GM19035 (cell line): ENCODE measurements at regions not wholly inside any gene's neighbourhood (a gene's known extent, or its start where the extent isn't known, plus 50 kb on each side); places are given as distances from the start of the nearest gene placed in this dataset.
A peak's percentile ranks its signal among the peaks of the same experiment; 100 is the strongest.
"Not testable (repeated sequence)": the region's sequence is repeated elsewhere in the genome, so short reads cannot be mapped to it uniquely, and the experiment has no call there.

Experiments
- ATAC-seq: cut with Tn5 transposase; IDR thresholded peaks from one replicate; pipeline ENCODE4 v1.9.1; 2021; ENCODE audit not compliant: unreplicated experiment

DNA sequence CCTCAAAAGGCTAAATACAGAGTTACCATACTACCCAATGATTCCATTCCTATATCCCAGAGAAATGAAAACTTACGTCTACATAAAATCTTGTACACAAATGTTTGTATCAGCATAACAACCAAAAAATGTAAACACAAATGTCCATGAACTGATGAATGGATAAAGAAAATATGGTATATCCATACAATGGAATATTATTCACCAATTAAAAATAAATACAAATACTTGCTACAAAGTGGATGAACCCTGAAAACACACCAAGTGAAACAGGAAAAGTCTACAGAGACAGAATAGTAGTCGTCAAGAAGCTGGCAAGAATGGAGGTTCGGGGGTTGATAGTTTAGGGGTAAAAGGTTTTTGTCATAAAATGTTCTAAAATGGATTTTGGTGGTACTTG, 54.0 kb upstream of the ANKRD28 start:
- no peak for ATAC-seq

DNA sequence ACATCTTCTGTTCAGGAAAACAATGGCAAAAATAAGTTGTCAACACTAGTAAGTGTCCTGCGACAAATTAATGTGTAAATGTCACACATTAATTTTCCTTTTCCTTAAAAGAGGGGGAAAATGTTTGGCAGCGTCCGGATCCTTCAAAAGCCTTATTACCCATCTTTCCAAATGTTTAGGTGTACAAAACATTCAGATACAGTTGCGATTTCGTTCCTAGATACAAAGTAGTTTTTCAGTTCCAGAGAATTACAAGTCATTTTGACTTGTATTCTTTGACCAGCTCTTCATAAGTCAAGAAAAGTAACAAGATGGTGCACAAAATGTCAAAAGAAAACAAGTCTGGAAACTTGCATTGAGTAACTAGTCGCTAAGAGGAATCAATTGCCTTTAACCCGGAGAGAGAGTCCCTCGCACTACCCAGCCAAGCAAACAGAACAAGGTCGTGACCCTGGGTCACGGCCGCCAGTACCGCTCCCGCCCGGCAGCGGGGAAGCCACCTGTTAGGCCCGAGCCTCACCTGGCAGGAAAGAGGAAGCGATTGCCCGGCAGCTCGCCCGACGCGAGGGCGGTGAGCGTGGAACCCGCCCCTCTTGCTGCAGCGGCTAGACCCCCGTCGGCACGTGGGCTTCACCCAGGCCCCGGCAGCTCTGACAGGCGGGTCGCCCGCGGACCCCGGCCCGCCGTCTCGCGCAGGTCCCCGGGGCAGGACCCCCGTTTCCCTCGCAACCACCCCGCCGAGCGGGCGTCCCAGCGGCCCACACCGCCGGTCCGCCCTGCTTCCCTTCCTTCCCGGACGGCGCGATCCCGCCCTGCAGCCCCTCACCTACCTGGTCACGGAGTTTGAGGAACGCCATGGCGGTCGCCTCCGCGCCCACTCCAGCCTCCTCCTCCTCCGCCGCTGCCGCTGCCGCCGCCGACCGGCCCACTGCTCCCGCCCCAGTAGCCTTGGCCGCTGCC, 61.0 kb upstream of the ANKRD28 start:
- peak; percentile 61 for ATAC-seq

DNA sequence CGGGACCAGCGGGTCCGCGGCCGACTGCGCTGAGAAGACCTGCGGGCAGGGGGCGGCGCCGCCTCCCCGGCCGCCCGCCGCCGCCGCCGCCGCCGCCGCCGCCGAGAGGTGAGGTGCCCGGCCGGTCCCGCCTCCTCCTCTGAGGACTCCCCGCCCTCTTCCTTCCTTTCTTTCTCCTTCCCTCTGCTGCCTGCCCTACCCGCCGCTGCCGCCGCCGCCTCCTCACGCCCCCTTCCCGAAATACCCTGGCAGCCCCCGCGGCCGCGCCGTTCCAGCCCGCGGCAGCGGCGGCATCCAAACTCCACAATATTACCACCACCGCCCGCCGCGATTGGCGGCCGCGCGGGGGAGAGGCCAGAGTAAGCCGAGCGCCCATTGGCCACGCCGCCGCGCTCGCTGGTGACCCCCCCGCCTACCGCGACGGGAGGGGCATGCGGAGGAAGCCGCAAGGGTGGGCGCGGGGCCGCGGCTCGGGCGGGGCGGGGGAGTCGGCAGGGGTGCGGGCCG, 61.8 kb upstream of the ANKRD28 start:
- ATAC-seq, result peak; percentile 86

DNA sequence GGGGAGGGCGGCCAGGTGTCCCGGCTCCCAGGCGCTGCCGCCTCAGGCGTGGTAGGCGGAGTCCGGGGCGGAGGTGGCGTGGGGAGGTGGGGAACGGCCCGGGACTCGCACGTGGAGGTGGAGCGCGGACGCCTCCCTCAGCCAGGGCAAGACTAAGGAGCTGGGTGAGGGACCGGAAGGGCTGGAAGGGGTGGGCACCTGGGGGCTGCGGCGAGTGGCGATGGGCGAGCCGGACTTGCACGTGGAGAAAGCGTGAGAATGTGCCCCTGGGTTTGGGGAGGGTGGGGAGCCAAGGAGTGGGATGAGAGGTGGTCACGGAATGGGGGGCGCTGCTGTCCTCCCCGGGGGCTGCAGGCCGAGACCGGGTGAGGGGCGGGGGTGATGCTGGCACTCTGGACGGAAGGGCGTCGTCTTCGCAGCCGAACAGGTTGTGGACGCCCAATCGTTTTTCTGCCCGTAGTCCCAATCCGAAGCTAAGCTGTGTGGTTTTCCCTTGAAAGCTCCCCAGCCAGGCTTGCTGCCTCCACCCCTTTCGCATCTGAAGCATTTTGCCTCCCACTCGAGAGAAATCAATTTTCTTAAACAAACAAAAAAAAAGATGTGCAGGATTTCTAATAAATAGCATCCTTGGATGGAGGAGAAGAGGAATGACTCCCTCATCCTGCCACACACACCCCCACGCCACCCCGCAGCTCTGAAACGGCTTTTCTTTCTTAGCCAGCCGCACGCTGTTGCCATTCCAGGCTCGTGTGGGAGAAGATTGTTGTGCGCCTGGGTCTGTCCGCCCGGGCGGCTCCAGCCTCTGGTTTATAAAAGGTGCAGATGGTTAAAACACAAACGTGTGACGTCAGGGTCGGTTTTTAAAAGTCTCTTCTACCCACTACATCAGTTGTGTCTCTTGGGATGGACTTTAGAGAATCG, 62.5 kb upstream of the ANKRD28 start:
- peak; percentile 47 for ATAC-seq

DNA sequence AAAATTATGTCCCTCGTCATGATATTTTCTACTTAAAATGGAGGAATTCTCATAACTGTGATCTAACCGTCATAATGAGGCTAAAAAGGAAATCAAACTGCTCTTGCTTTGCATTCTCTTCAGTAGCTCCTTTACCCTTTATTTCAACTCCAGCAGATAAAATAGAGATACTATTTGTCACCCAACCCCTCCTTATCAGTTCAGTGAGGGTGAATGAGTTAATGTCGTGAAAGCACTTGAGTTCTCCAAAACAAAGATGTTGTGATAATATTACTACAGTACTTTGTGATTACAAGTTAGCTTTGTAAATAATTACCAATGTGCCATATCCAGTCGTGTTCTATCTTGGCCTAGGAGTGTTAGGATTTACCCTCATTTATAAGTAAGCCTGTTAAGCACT, 63.4 kb upstream of the ANKRD28 start:
- ATAC-seq, result no peak

DNA sequence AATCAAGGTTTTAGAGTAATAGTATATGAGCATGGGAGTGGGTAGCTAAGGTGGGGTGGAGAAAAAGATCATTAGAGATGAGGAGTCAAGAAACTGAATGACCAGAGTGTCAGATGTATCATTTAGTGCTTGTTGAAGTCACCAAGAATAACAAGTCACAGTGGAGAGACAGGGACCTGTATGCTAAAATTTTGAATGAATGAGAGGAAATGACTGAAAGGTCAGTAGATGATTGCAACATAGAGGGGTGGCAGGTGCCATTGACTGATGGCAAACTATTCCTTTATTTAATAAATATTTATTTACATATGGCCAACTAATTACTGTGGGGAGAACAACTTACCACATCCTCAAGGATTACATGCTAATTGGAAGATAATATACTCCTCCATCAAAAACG, 75.0 kb upstream of the ANKRD28 start:
- no peak for ATAC-seq

DNA sequence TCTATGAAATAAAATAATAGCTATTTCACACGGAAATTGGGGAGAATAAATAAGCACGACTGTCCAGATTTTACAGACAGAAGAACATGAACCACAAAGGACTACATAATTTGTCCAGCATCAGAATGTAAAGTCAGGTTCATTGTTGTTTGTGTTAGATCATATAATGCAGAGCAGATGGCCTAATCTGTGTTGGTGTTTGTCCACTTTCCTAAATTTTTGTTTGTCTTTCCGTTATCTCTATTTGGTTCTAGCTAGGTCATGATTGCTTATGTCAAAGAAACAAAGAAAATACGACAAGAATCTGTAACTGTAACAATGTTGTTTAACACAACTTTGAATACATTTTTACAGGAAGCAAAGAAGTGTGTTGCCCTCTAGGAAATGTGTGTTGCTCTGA, 75.6 kb upstream of the ANKRD28 start:
- no peak for ATAC-seq

DNA sequence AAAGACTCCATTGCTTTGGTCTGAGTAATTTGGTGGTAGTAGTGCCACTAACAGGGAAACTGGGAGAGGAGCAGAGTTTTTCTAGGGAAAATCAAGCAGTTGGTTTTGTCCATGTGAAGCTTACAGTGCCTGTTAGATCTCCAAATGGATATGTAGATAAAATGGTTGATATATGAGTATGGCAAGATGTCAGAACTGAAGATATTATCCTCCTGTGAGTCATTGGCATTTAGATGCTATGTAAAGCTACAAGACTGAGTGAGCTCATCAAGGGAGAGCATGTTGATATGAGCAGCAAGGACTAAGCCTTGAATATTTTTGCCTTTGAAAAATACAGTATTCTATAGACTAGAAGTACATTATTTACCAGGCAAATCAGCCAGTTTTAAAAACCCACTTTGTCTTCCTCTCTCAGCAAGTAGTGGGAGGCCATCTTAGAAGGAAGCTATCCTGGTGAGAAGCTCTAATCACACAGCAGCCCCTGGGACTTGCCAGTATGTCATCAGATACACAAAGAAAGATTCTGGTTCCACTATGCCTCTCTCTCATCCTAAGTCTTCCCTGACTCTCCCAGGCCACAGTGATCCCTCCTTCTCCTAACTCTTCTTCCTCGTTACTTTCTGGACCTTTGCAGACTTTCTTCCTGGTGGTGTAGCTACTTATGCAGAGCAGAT, 77.4 kb upstream of the ANKRD28 start:
- ATAC-seq, result no peak

DNA sequence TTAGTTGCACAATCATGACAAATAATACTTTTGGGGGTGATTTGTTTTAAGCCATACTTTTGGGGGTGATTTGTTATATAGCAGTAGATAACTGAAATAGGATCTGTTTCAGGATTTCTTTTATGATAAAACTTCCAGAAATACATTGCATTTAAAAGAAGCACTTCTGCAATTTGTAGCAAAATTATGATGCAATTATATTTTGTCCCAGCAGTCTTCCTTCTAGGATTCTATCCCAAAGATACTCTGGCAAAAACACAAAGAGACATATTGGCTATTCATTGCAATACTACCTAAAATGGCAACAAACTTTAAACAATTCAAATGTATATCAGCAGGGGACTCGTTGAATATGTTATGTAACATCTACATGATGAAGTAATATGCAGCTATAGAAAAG, 78.9 kb upstream of the ANKRD28 start:
- no peak for ATAC-seq

DNA sequence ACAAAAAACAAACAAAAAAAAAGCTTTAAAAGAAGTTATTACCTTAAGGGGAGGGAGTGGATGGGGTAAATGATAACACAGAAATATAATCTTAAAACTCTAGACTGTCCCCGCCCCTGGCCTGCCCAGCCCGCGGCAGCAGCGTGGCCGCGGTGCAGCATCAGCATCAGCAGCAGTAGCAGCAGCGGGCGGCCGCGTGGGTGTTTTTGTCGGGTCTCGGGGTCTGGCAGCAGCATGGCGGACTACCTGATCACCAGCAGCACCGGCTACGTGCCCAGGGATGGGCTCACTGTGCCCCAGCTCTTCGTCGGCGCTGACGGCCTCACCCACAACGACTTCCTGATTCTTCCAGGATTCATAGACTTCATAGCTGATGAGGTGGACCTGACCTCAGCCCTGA, 80.0 kb upstream of the ANKRD28 start:
- ATAC-seq, result no peak

DNA sequence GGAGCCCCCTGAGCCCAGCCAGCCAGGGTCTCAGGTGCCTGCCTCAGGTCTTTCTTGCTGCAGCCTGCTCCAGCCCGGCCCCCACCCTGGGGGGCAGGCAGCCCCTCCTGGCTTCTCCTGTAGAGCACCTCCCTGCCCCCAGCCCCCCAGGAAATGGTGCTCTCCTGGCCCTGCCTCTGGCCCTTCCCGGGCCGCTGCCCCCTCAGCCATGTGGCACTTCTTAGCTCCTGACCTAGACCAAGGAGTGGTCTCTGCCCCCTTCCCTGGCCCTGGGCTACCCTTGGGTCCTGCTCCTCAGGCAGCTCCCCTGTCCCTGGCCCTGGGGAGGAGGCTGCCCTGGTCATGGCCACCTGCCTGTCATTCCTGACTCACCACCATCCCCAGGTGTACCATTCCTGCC, 82.0 kb upstream of the ANKRD28 start:
- ATAC-seq, result not testable (repeated sequence)

DNA sequence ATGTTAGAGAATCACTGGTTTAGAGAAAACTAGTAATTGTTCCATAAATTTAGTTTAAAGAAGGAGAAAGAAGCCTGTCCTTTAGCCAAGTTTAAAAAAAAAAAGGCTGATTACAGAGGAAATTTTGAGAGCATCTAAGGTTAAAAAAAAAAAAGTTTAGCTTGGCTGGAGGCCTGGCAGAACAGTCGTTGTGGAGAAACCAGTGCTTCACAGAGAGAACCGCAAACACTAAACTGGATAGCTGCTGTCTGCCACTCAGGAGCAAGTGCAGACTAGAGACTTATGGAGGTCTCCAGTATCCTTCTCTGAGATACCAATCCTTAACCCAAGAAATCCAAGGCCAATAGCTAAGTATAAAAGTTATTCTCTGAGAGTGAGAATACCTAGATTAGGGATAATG, 84.8 kb upstream of the ANKRD28 start:
- no peak for ATAC-seq

DNA sequence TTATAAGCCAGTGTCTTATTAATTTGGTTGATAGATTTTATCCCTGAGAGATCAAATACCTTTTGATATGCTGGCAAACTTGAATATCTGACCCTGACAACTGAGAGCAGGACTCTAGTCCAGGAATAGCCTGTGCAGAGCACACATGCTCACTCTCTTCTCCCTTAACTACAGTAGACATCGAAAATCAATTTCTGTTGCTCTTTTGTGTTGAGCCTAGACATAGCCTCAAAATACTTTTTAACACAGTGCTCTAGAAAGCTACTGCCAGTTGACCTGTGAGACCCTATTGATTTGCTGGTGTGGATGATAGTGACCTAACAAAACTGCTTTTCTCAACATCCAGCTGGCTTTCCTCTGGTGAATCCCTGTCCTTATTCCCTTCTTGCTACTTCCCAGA, 86.4 kb upstream of the ANKRD28 start:
- ATAC-seq, result no peak

DNA sequence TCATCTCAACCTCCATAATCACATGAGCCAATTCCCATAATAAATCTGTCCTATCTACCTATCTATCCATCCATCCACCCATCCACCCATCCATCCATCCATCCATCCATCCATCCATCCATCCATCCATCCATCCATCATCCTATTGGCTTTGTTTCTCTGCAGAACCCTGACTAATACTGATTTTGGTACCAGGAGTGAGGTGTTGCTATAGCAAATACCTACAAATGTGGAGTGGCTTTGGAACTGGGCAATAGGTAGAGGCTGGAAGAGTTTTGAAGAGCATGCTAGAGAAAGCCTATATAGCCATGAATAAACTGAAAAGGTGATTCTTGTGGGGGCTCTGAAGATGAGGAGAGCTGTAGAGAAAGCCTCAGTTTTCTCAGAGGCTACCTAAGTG, 88.7 kb upstream of the ANKRD28 start:
- ATAC-seq, result no peak

DNA sequence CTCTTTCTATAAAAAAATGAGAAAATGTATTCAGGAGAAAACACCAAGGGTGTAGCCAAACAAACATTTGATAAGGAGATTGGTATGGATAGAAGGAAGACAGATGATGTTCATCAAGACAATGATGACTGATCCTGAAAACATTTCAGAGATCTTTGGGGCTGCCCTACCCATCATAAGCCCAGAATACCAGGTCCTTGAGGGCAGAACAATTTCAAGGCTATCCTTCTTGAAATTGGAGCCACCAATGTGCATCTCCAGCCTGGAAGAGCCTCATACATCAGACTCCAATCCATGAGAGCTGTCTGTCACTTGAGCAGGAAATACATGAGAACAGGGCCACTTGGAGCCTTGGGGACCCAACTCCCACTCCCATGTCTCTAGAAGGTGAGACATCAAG, 89.5 kb upstream of the ANKRD28 start:
- no peak for ATAC-seq

DNA sequence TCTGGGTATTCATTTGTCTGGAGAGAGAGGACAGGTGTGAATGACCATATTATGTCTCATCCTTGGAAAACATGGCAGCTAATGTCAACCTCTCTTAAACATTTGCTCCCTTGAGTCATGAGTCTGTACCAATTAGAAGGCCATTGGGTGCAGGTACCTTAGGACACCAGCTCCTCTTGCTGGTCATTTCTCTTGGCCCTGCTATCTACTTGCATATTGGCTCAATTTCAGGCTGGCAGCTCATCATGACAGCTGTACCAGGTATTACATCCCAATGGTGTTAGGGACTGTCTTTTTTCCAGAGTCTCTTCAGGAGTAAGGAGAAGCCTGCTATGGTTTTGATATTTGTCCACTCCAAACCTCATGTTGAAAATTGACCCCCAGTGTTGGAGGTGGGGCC, 92.2 kb upstream of the ANKRD28 start:
- no peak for ATAC-seq

DNA sequence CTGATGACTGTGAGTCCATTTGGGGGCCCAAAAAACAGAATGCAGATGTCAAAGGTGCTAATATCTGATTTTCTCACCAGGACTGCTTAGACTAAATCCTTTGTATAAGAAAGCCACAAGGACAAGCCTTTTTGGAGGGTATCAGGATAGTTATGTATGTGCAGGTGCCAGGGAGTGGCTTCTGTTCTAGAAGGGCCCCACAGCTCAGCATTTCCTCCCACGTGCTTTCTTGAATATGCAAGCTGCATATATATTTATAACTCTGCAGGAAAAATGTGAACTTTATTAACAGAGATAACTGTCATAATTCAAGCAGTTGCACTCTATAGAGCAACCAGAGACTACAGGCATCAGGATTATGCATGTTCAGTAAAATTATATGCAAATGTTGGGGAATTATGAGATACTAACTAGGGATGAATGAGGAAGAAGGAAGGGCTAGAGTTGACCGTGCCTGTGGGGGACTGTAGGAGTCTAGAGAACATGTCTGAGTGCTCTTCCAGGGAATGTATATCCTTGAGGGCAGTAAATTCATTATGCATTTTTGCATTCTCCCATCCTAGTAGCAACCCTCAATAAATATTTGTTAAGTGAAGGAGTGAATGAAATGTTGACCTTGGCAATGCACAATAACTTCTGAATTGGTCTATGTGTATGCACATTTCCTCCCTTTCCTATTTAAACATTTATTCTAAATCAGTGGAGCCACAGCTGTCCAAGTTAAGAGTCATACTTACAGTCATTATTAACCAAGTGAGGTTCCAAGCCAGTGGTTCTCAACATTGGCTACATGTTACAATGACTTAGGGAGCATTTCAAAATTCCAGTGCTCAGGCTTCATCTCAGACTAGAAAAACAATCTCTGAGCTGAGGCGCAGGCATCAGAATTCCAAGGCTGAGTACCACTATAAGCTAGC, 94.8 kb upstream of the ANKRD28 start:
- no peak for ATAC-seq

DNA sequence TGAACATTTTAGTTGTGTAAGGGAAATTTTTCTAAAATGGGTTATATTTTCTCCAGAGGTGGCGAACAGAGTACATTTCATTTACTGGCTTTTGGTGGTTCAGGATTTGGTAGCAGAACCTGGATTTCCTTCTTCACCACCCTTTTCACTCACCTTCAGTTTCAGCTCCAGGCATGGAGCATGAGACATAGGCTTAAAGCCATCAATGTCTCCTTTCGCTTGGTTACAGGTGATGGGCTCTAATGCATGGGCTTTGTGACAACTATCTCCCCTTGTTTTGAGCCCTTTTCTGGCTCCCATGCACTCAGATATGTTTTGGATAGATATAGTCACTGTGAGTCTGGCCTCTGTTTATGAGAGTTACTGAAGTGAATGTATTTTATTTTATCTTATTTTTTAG, 96.6 kb upstream of the ANKRD28 start:
- no peak for ATAC-seq

DNA sequence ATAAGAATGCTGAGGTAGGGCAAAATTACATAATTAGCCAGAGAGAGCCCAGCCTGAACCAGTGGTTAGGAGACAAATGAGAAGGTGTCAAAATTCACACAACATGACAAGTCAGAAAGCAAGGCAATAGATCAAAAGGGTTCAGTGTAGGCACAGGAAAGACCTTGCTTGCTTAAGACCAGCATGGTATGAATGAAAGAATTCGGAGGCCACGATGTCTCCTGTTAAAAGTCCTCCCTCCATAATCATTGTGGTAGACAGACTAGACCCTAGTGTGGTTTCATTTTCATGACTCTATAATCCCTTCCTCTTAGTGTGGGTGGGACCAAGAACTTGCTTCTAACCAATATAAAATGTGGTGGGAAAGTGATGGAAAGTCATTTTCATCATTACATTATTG, 98.7 kb upstream of the ANKRD28 start:
- no peak for ATAC-seq

DNA sequence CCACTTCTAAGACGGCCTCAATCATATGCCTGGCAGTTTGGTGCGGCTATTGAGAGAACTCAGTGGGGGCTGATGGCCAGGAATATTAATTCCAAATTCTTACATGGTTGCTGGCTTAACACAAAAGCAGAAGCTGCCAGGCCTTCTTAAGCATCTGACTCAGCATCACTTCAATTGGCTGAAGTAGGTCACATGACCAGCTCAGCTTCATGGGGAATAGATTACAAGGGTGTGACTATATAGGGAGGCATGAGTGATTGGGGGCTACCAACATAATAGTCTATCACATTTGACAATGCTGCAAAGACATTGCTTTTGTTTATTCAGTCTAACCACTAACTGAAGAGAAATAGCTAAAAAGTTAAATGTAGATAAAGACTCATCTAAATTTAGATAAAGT, 101.6 kb upstream of the ANKRD28 start:
- ATAC-seq, result no peak
